GM10248 (cell line): ENCODE measurements at regions not wholly inside any gene's neighbourhood (a gene's known extent, or its start where the extent isn't known, plus 50 kb on each side); places are given as distances from the start of the nearest gene placed in this dataset.

Experiments used
- CTCF ChIA-PET: fragments of 300-600 bp; sonication (Branson Sonifier 250); formaldehyde crosslinking; extraction: SDS; loops from one replicate; lab custom pipeline; 2021; ENCODE audit warnings: antibody characterized with exemption; lab: Yijun Ruan, JAX
- POLR2A ChIA-PET: fragments of 350-650 bp; sonication (Branson Sonifier 250); formaldehyde crosslinking; extraction: SDS; loops from one replicate; lab custom pipeline; 2020; ENCODE audit warnings: antibody characterized with exemption; lab: Yijun Ruan, JAX
- DNase-seq: peaks from one replicate; pipeline ENCODE4 v3.0.0; 2012; ENCODE audit errors: extremely low spot score
- TF ChIP-seq, protein P1 (sequence below): IDR thresholded peaks from 2 replicates; pipeline ENCODE4 v1.5.1; 2012; ENCODE audit warnings: mild to moderate bottlenecking, low read depth; ENCODE audit errors: extremely low read depth, missing control alignments, control extremely low read depth

GRCh38 chr10:106213493-106213892 lies 951.0 kb downstream of the SORCS1 start:
- no peak for DNase-seq
- POLR2A ChIA-PET, result no interaction called here
- TF ChIP-seq, protein P1, sequence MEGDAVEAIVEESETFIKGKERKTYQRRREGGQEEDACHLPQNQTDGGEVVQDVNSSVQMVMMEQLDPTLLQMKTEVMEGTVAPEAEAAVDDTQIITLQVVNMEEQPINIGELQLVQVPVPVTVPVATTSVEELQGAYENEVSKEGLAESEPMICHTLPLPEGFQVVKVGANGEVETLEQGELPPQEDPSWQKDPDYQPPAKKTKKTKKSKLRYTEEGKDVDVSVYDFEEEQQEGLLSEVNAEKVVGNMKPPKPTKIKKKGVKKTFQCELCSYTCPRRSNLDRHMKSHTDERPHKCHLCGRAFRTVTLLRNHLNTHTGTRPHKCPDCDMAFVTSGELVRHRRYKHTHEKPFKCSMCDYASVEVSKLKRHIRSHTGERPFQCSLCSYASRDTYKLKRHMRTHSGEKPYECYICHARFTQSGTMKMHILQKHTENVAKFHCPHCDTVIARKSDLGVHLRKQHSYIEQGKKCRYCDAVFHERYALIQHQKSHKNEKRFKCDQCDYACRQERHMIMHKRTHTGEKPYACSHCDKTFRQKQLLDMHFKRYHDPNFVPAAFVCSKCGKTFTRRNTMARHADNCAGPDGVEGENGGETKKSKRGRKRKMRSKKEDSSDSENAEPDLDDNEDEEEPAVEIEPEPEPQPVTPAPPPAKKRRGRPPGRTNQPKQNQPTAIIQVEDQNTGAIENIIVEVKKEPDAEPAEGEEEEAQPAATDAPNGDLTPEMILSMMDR, result no peak
- CTCF ChIA-PET, result interaction anchor here (1.4 kb wide), 1 partner anchor 11 kb away, joined by 3 read pairs; no protein-coding TSS in a partner anchor

DNA sequence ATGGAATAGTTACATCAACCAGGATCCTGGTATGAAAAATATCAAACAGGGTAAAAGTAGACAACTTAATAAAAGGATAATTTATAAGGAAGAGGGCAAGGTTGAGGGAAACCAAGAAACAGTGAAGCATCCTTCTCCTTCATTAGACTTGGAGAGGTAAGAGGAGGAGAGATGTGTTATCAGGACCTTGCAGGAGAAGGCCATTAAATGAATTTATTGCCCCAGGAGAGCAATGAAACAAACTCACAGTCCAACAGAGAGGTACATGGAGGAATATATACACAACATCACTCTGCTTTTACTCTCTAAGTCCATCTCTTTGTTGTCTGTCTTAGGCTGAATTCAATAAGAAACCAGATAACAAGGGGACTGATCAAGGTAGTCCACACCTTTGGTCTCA lies 966.2 kb downstream of the SORCS1 start:
- TF ChIP-seq, protein P1, result no peak
- ChIA-PET CTCF (no interaction called here), POLR2A (no interaction called here)
- no peak for DNase-seq

DNA sequence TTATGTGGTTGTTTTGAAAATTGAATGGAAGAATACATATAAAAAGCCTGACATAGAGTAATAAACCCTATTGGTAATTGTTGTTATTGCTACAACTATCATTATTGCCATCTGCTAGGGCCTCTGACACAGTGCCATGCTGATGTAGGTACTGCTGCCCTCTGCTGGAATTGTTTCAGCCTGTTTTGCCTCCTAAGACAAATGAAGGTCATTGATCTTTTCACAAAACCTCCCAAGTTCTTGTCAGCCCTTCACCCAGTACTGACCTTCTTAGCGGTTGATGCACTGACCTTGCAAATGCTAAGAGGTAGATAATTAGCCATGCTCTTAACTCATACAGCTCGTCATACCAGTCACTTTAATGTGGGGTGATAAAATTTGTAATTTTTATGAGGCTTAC lies 975.2 kb downstream of the SORCS1 start:
- ChIA-PET POLR2A (no interaction called here), CTCF (interaction anchor here (1.1 kb wide), 1 partner anchor 12 kb away, joined by 3 read pairs; no protein-coding TSS in a partner anchor)
- TF ChIP-seq, protein P1, result peak; percentile 39
- peak; percentile 10 for DNase-seq

DNA sequence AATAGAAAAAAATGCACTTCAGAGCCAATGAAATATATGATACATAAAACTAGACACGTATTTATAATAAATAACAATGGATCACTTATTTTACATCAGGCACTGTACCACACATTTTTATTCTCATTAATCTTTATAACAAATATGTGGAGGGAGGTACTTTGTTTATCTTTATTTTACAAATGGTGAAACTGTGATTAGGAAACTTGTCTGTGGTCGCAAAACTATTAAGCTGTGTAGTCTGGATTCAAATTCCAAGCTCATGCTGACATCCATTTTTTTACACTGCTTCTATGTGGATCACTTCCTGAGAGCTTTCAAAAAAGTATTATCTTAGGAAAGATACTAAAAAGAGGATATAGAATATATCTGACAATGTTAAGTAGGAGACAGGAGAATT lies 978.6 kb downstream of the SORCS1 start:
- TF ChIP-seq, protein P1, result no peak
- CTCF ChIA-PET, result interaction anchor here (1.0 to 2.1 kb wide), 2 partner anchors 168 to 235 kb away, joined by 3 to 5 read pairs; no protein-coding TSS in a partner anchor
- POLR2A ChIA-PET, result no interaction called here
- no peak for DNase-seq

GRCh38 chr10:106183041-106183440 lies 981.5 kb downstream of the SORCS1 start:
- ChIA-PET CTCF (interaction anchor here (1.3 to 1.7 kb wide), 2 partner anchors 10 to 233 kb away, joined by 4 to 5 read pairs; no protein-coding TSS in a partner anchor), POLR2A (no interaction called here)
- DNase-seq, result no peak
- TF ChIP-seq, protein P1, result no peak

- CTCF ChIA-PET, result interaction anchor here (1.6 to 1.7 kb wide), 2 partner anchors 11 to 232 kb away, joined by 3 to 5 read pairs; no protein-coding TSS in a partner anchor
- POLR2A ChIA-PET, result no interaction called here
- TF ChIP-seq, protein P1, result no peak
- no peak for DNase-seq
These were observed 982.0 kb downstream of the SORCS1 start for GRCh38 chr10:106182542-106182941.
